GM12878 (cell line): ENCODE measurements at regions not wholly inside any gene's neighbourhood (a gene's known extent, or its start where the extent isn't known, plus 50 kb on each side); places are given as distances from the start of the nearest gene placed in this dataset.

Experiments
- ATAC-seq: fragments of 200-7000 bp; cut with Tn5 transposase; 3 replicates; pipeline ENCODE4 v1.9.1; 2020; ENCODE audit warnings: mild to moderate bottlenecking, moderate library complexity
- BruUV-seq: library from RNA; stranded (reverse); fragments of 400-500 nt; replicated peaks from 2 replicates; lab custom pipeline; 2021; lab: Mats Ljungman, UMichigan
- CTCF ChIA-PET: fragments of 300-600 bp; sonication (Branson Sonifier 250); formaldehyde crosslinking; extraction: SDS; loops from one replicate; lab custom pipeline; 2021; ENCODE audit warnings: inconsistent platforms; lab: Yijun Ruan, JAX
- POLR2A ChIA-PET: fragments of 350-600 bp; formaldehyde crosslinking; extraction: SDS; loops from one replicate; lab custom pipeline; 2021; ENCODE audit warnings: inconsistent platforms; lab: Charles Lee
- RAD21 ChIA-PET: fragments of 300-600 bp; sonication (Branson Sonifier 250); formaldehyde crosslinking; loops from one replicate; lab custom pipeline; 2023; ENCODE audit warnings: antibody characterized with exemption; ENCODE audit not compliant: unreplicated experiment; lab: Charles Lee
- SMC1A ChIA-PET: fragments of 300-600 bp; sonication (Branson Sonifier 250); formaldehyde crosslinking; loops from one replicate; lab custom pipeline; 2023; ENCODE audit not compliant: unreplicated experiment, uncharacterized antibody; lab: Charles Lee
- DNase-seq: peaks from one replicate; pipeline ENCODE4 v3.0.0-alpha.2; 2011; ENCODE audit warnings: low read depth, low spot score
- FAIRE-seq: peaks from 3 replicates; lab custom pipeline; 2011; peaks lifted over from hg19 to GRCh38; lab: Jason Lieb, UNC
- H2AFZ ChIP-seq: 2 replicates; pipeline ENCODE4 v1.6.0; 2011; ENCODE audit warnings: low read depth, low read length, control low read depth; ENCODE audit not compliant: control insufficient read depth
- H3K27ac ChIP-seq: 2 replicates; pipeline ENCODE4 v1.5.1; 2011; ENCODE audit warnings: control low read depth; ENCODE audit not compliant: control insufficient read depth, insufficient read depth
- H3K27me3 ChIP-seq, 2 experiments: replicated peaks in 1 of 2; 2 replicates each; pipeline versions ENCODE4 v1.6.0 to v1.6.1; 2011; ENCODE audit warnings: low read length in 1 of 2; ENCODE audit not compliant: control insufficient read depth in 2 of 2, insufficient read depth in 2 of 2
- H3K36me3 ChIP-seq, 2 experiments: 2 replicates each; pipeline ENCODE4 v1.5.1; 2011; ENCODE audit warnings: low read length in 1 of 2; ENCODE audit not compliant: control insufficient read depth in 2 of 2, insufficient read depth in 2 of 2
- H3K4me1 ChIP-seq: 2 replicates; pipeline ENCODE4 v1.6.1; 2011; ENCODE audit warnings: mild to moderate bottlenecking, low read length, moderate library complexity, mixed read lengths; ENCODE audit not compliant: control insufficient read depth, insufficient read depth
- H3K4me2 ChIP-seq: 2 replicates; pipeline ENCODE4 v1.6.0; 2011; ENCODE audit warnings: control low read depth; ENCODE audit not compliant: control insufficient read depth, insufficient read depth
- H3K4me3 ChIP-seq: fragments of 200-600 bp; sonication (generic); 2 replicates; pipeline ENCODE4 v1.5.1; 2016
- H3K79me2 ChIP-seq: 2 replicates; pipeline ENCODE4 v1.6.0; 2011; ENCODE audit warnings: low read length; ENCODE audit not compliant: control insufficient read depth, insufficient read depth
- H3K9ac ChIP-seq: 2 replicates; pipeline ENCODE4 v1.8.0; 2011; ENCODE audit warnings: low read length, control low read depth, mixed read lengths; ENCODE audit not compliant: control insufficient read depth, insufficient read depth
- H3K9me3 ChIP-seq: replicated peaks from 3 replicates; pipeline ENCODE4 v1.5.1; 2011; ENCODE audit warnings: mild to moderate bottlenecking, low read length; ENCODE audit not compliant: control insufficient read depth, insufficient read depth
- H4K20me1 ChIP-seq: 2 replicates; pipeline ENCODE4 v1.6.0; 2011; ENCODE audit not compliant: control insufficient read depth, insufficient read depth
- BCL11A ChIP-seq: IDR thresholded peaks from 2 replicates; pipeline ENCODE4 v1.6.1; 2011; ENCODE audit warnings: low read depth, low read length
- CEBPB ChIP-seq, 2 experiments: fragments of 150-350 bp in 1 of 2; IDR thresholded peaks; 2 replicates each; pipeline ENCODE4 v1.6.1; 2012 to 2014; ENCODE audit warnings: low read depth in 2 of 2, low read length in 2 of 2, borderline replicate concordance in 1 of 2, inconsistent platforms in 1 of 2
- EGR1 ChIP-seq, 2 experiments: IDR thresholded peaks; 1 replicate in 1 of 2; 2 replicates in 1 of 2; pipeline ENCODE4 v1.6.1; 2011 to 2012; ENCODE audit warnings: low read depth in 2 of 2, low read length in 2 of 2, borderline replicate concordance in 1 of 2, mild to moderate bottlenecking in 1 of 2, moderate library complexity in 1 of 2
- IRF4 ChIP-seq: IDR thresholded peaks from 2 replicates; pipeline ENCODE4 v1.6.1; 2011; ENCODE audit warnings: low read depth, low read length
- JUNB ChIP-seq: IDR thresholded peaks from 2 replicates; pipeline ENCODE4 v1.6.1; 2016; ENCODE audit warnings: antibody characterized with exemption, mild to moderate bottlenecking
- KAT2A ChIP-seq: conservative IDR thresholded peaks from 2 replicates; pipeline ENCODE4 v1.6.1; 2011; ENCODE audit warnings: low read depth, low read length; ENCODE audit not compliant: control insufficient read depth
- MEF2A ChIP-seq: IDR thresholded peaks from 2 replicates; pipeline ENCODE4 v1.6.1; 2011; ENCODE audit warnings: low read depth, mild to moderate bottlenecking, low read length, moderate library complexity; ENCODE audit not compliant: insufficient read depth
- MEF2B ChIP-seq: fragments of 450-650 bp; IDR thresholded peaks from 2 replicates; pipeline ENCODE4 v1.6.1; 2018; ENCODE audit warnings: mild to moderate bottlenecking, moderate library complexity; ENCODE audit not compliant: partially characterized antibody, poor library complexity, severe bottlenecking
- MYC ChIP-seq: IDR thresholded peaks from 2 replicates; pipeline ENCODE4 v1.6.1; 2011; ENCODE audit warnings: mild to moderate bottlenecking, low read length, moderate library complexity, inconsistent platforms; ENCODE audit not compliant: insufficient read depth, insufficient replicate concordance, insufficient read length, severe bottlenecking
- NFIC ChIP-seq: IDR thresholded peaks from 2 replicates; pipeline ENCODE4 v1.6.1; 2012; ENCODE audit warnings: low read depth, mild to moderate bottlenecking, inconsistent platforms, low read length, moderate library complexity
- PML ChIP-seq: IDR thresholded peaks from 2 replicates; pipeline ENCODE4 v1.6.1; 2012; ENCODE audit warnings: low read length, inconsistent platforms
- RUNX3 ChIP-seq: IDR thresholded peaks from 2 replicates; pipeline ENCODE4 v1.6.1; 2012; ENCODE audit warnings: low read length, inconsistent platforms
- TCF3 ChIP-seq: IDR thresholded peaks from 2 replicates; pipeline ENCODE4 v1.6.1; 2012; ENCODE audit warnings: low read depth, mild to moderate bottlenecking, low read length, borderline replicate concordance; ENCODE audit not compliant: insufficient read depth
- TCF7 ChIP-seq: IDR thresholded peaks from 2 replicates; pipeline ENCODE4 v1.6.1; 2014; ENCODE audit warnings: antibody characterized with exemption, borderline replicate concordance
- WGBS: methylation state at CpG from one replicate; pipeline ENCODE4 v1.1.6; 2016; ENCODE audit warnings: low lambda C conversion rate; ENCODE audit not compliant: insufficient replicate concordance, insufficient coverage; ENCODE audit errors: missing lambda C conversion rate; 5-methylcytosine and 5-hydroxymethylcytosine counted together
- in situ Hi-C: fragments of 300-500 bp; cut with MboI; formaldehyde crosslinking; loops from 9 replicates; pipeline ENCODE4 v1.14.3; 2018; ENCODE audit warnings: mixed read lengths
- intact Hi-C: fragments of 100-400 bp; cut with micrococcal nuclease; formaldehyde crosslinking; loops from one replicate; pipeline ENCODE4 v1.14.2; 2022; ENCODE audit not compliant: unreplicated experiment
- TF ChIP-seq, protein P1 (sequence below): fragments of 450-650 bp; IDR thresholded peaks from 2 replicates; pipeline ENCODE4 v1.6.1; 2016; ENCODE audit warnings: mild to moderate bottlenecking
- TF ChIP-seq, protein P2 (sequence below): IDR thresholded peaks from 2 replicates; pipeline ENCODE4 v1.6.1; 2012; ENCODE audit warnings: low read depth, low read length, improper control_type of control experiment

DNA sequence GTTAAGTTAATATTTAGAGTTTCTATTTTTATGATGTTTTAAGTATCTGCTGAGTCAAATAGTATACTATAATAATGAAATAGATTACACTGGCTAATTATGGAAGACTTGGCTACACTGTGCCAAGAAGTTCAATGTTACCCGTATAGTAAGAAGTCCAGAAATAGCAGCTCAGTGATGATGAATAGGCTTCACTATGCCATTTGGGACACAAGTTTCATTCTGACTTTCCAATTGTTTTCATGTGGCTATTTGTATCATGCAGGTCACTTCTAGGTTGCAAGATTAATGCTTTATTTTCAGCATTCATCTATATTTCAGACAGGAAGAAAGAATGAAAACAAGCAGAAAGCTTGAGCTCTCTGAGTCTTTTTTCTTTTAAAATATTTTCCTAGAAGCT, 194.5 kb upstream of the RIOK2 start:
- Histone ChIP-seq H2AFZ (no peak overlapping the region), H3K4me2 (no peak overlapping the region), H3K4me1 (no peaks in the 10 kb centered on the region), H4K20me1 (no peaks in the 10 kb centered on the region), H3K36me3 (no peaks in the 10 kb centered on the region), H3K79me2 (no peaks in the 10 kb centered on the region), H3K27ac (no peak overlapping the region), H3K9ac (no peak overlapping the region), H3K27me3 (no peaks in the 10 kb centered on the region), H3K4me3 (no peak overlapping the region), H3K9me3 (no peaks in the 10 kb centered on the region; the same call in 2 of the 3 replicates)
- TF ChIP-seq MEF2A (0 out of 2 replicates have a peak, but pooled peaks have one; percentile 46), KAT2A (no peak), TCF3 (no peak), MEF2B (peak; percentile 52), EGR1 (IDR thresholded peaks at IDR 0.05; ENCODE audit: borderline replicate concordance in 1 of 2, low read depth in 2 of 2, low read length in 2 of 2) (no peak), NFIC (peak; percentile 17; the same call in 1 of the 2 replicates), PML (no peak), MYC (no peak), RUNX3 (peak; percentile 26; the same call in 1 of the 2 replicates), JUNB (peak; percentile 35), IRF4 (peak; percentile 39; the same call in 1 of the 2 replicates), CEBPB (IDR thresholded peaks at IDR 0.05; ENCODE audit: borderline replicate concordance in 1 of 2, low read depth in 2 of 2, low read length in 2 of 2) (no peak), BCL11A (peak; percentile 46; the same call in 1 of the 2 replicates), TCF7 (peak; percentile 63; the same call in 1 of the 2 replicates)
- TF ChIP-seq, protein P1, sequence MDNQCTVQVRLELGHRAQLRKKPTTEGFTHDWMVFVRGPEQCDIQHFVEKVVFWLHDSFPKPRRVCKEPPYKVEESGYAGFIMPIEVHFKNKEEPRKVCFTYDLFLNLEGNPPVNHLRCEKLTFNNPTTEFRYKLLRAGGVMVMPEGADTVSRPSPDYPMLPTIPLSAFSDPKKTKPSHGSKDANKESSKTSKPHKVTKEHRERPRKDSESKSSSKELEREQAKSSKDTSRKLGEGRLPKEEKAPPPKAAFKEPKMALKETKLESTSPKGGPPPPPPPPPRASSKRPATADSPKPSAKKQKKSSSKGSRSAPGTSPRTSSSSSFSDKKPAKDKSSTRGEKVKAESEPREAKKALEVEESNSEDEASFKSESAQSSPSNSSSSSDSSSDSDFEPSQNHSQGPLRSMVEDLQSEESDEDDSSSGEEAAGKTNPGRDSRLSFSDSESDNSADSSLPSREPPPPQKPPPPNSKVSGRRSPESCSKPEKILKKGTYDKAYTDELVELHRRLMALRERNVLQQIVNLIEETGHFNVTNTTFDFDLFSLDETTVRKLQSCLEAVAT = no peak
- TF ChIP-seq, protein P2, sequence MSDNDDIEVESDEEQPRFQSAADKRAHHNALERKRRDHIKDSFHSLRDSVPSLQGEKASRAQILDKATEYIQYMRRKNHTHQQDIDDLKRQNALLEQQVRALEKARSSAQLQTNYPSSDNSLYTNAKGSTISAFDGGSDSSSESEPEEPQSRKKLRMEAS = no peak
- RAD21 ChIA-PET = no interaction called here
- ATAC-seq (peak; percentile 55), FAIRE-seq (no peak), DNase-seq (no peak)
- no TSS peak for BruUV-seq
- POLR2A ChIA-PET = no interaction called here
- SMC1A ChIA-PET = interaction anchor here (0.6 to 1.0 kb wide), 4 partner anchors 13 to 1329 kb away, joined by 3 to 4 read pairs (median 4); no protein-coding TSS in a partner anchor
- in situ Hi-C loops = no loop called here
- 48% methylated on average over 1 of the region's 1 CpG for WGBS
- CTCF ChIA-PET = interaction anchor here (0.6 to 1.2 kb wide), 2 partner anchors 13 to 859 kb away, joined by 3 read pairs; no protein-coding TSS in a partner anchor
- intact Hi-C loops = no loop called here
